H1 (cell line): ENCODE measurements at regions not wholly inside any gene's neighbourhood (a gene's known extent, or its start where the extent isn't known, plus 50 kb on each side); places are given as distances from the start of the nearest gene placed in this dataset.

Source experiments
- CTCF ChIA-PET: fragments of 300-600 bp; sonication (Branson Sonifier 250); formaldehyde crosslinking; loops from one replicate; lab custom pipeline; 2021; ENCODE audit not compliant: partially characterized antibody; lab: Charles Lee
- POLR2A ChIA-PET: fragments of 300-600 bp; sonication (Branson Sonifier 250); formaldehyde crosslinking; loops from one replicate; lab custom pipeline; 2021; ENCODE audit warnings: inconsistent platforms; ENCODE audit not compliant: partially characterized antibody; lab: Charles Lee
- DNase-seq, 2 experiments: peaks; one replicate each; pipeline versions ENCODE4 v3.0.0 to v3.0.0-alpha.2; 2010 to 2022; ENCODE audit warnings: low spot score in 2 of 2, low read depth in 1 of 2, mixed read lengths in 1 of 2
- FAIRE-seq: peaks from 2 replicates; lab custom pipeline; 2011; peaks lifted over from hg19 to GRCh38; lab: Jason Lieb, UNC
- H2AFZ ChIP-seq: 2 replicates; pipeline ENCODE4 v1.8.1; 2012; ENCODE audit warnings: low read length, inconsistent platforms
- H2AK5ac ChIP-seq: 2 replicates; pipeline ENCODE4 v1.6.1; 2013; ENCODE audit warnings: low read depth, low read length
- H2BK120ac ChIP-seq: replicated peaks from 2 replicates; pipeline ENCODE3; 2013; ENCODE audit warnings: low read depth, low read length, inconsistent platforms
- H2BK12ac ChIP-seq: 2 replicates; pipeline ENCODE4 v1.6.1; 2013; ENCODE audit warnings: low read depth, low read length
- H2BK15ac ChIP-seq: 2 replicates; pipeline ENCODE4 v1.6.1; 2013; ENCODE audit warnings: low read length
- H2BK20ac ChIP-seq: 2 replicates; pipeline ENCODE4 v1.6.1; 2013; ENCODE audit warnings: low read length
- H2BK5ac ChIP-seq: 2 replicates; pipeline ENCODE4 v1.6.1; 2013; ENCODE audit warnings: low read depth, low read length
- H3K14ac ChIP-seq: 2 replicates; pipeline ENCODE4 v1.6.1; 2013; ENCODE audit warnings: inconsistent platforms; ENCODE audit not compliant: insufficient read length
- H3K18ac ChIP-seq: 2 replicates; pipeline ENCODE4 v1.6.1; 2013; ENCODE audit warnings: low read length; ENCODE audit errors: extremely low read depth
- H3K23ac ChIP-seq: 2 replicates; pipeline ENCODE4 v1.6.1; 2013; ENCODE audit warnings: inconsistent platforms; ENCODE audit not compliant: insufficient read length
- H3K23me2 ChIP-seq: 2 replicates; pipeline ENCODE4 v1.6.1; 2013; ENCODE audit warnings: low read depth, low read length
- H3K27ac ChIP-seq: 2 replicates; pipeline ENCODE4 v1.6.1; 2011; ENCODE audit warnings: low read depth, low read length, inconsistent platforms
- H3K27me3 ChIP-seq, 4 experiments: replicated peaks in 1 of 4; 1 replicate in 1 of 4; 2 replicates in 3 of 4; pipeline versions ENCODE4 v1.6.1 to v1.8.1; 2011 to 2013; ENCODE audit warnings: low read length in 3 of 4, mild to moderate bottlenecking in 3 of 4, inconsistent platforms in 2 of 4, mixed read lengths in 2 of 4, moderate library complexity in 1 of 4; ENCODE audit not compliant: control insufficient read depth in 3 of 4, insufficient read depth in 3 of 4; ENCODE audit errors: extremely low read depth in 1 of 4
- H3K36me3 ChIP-seq, 4 experiments: 2 replicates each; pipeline versions ENCODE4 v1.6.1 to v1.8.1; 2011 to 2013; ENCODE audit warnings: mild to moderate bottlenecking in 4 of 4, low read length in 3 of 4, moderate library complexity in 2 of 4, control low read depth in 1 of 4, inconsistent platforms in 1 of 4; ENCODE audit not compliant: insufficient read depth in 4 of 4, control insufficient read depth in 2 of 4
- H3K4ac ChIP-seq: replicated peaks from 2 replicates; pipeline ENCODE3; 2013; ENCODE audit warnings: low read length, low read depth, mixed read lengths, inconsistent platforms; ENCODE audit not compliant: insufficient read length
- H3K4me1 ChIP-seq, 4 experiments: replicated peaks in 1 of 4; 1 replicate in 1 of 4; 2 replicates in 3 of 4; pipeline versions ENCODE4 v1.6.1 to v1.8.1; 2011 to 2013; ENCODE audit warnings: low read length in 3 of 4, inconsistent platforms in 2 of 4, mixed read lengths in 1 of 4; ENCODE audit not compliant: insufficient read depth in 4 of 4, control insufficient read depth in 3 of 4
- H3K4me2 ChIP-seq, 2 experiments: 2 replicates each; pipeline versions ENCODE4 v1.6.1 to v1.8.1; 2011 to 2013; ENCODE audit warnings: low read depth in 2 of 2, low read length in 2 of 2, control low read depth in 1 of 2, inconsistent platforms in 1 of 2, mild to moderate bottlenecking in 1 of 2; ENCODE audit not compliant: insufficient read depth in 1 of 2
- H3K4me3 ChIP-seq, 4 experiments: fragments of 200-600, 300-600 bp in 1 of 4; sonication (generic), shearing (Covaris generic), sonication (Bioruptor Twin) in 1 of 4; 2 replicates each; pipeline versions ENCODE4 v1.5.1 to v1.8.1; 2011 to 2016; ENCODE audit warnings: low read length in 4 of 4, low read depth in 3 of 4, control low read depth in 2 of 4, inconsistent platforms in 2 of 4, mild to moderate bottlenecking in 2 of 4, mixed read lengths in 1 of 4, moderate library complexity in 1 of 4; ENCODE audit not compliant: insufficient read depth in 2 of 4; ENCODE audit errors: extremely low read depth in 1 of 4
- H3K56ac ChIP-seq: replicated peaks from 2 replicates; pipeline ENCODE3; 2013; ENCODE audit warnings: low read depth, mild to moderate bottlenecking, mixed read lengths, low read length, inconsistent platforms; ENCODE audit not compliant: insufficient read length
- H3K79me1 ChIP-seq: 2 replicates; pipeline ENCODE4 v1.6.1; 2013; ENCODE audit warnings: low read depth, low read length, control low read depth
- H3K79me2 ChIP-seq, 2 experiments: 2 replicates each; pipeline versions ENCODE4 v1.6.1 to v1.8.1; 2012 to 2013; ENCODE audit warnings: low read length in 2 of 2, mild to moderate bottlenecking in 2 of 2, inconsistent platforms in 1 of 2; ENCODE audit not compliant: insufficient read depth in 2 of 2, control insufficient read depth in 1 of 2
- H3K9ac ChIP-seq, 4 experiments: replicated peaks in 1 of 4; 1 replicate in 1 of 4; 2 replicates in 3 of 4; pipeline versions ENCODE4 v1.6.1 to v1.8.1; 2011 to 2013; ENCODE audit warnings: low read depth in 3 of 4, low read length in 3 of 4, control low read depth in 2 of 4, mild to moderate bottlenecking in 2 of 4, moderate library complexity in 2 of 4, inconsistent platforms in 1 of 4; ENCODE audit errors: extremely low read depth in 1 of 4
- H3K9me3 ChIP-seq, 2 experiments: 2 replicates each; pipeline versions ENCODE4 v1.6.1 to v1.8.1; 2012 to 2013; ENCODE audit warnings: mild to moderate bottlenecking in 2 of 2, moderate library complexity in 2 of 2, control low read depth in 1 of 2, inconsistent platforms in 1 of 2, low read depth in 1 of 2, low read length in 1 of 2, mixed read lengths in 1 of 2; ENCODE audit not compliant: insufficient read depth in 2 of 2
- H4K20me1 ChIP-seq, 2 experiments: replicated peaks in 1 of 2; 2 replicates each; pipeline versions ENCODE3 to v1.8.1; 2011 to 2013; ENCODE audit warnings: inconsistent platforms in 2 of 2, low read length in 2 of 2, mild to moderate bottlenecking in 1 of 2; ENCODE audit not compliant: insufficient read depth in 2 of 2, control insufficient read depth in 1 of 2
- H4K5ac ChIP-seq: 2 replicates; pipeline ENCODE4 v1.6.1; 2013; ENCODE audit warnings: low read length, low read depth, mixed read lengths, inconsistent platforms; ENCODE audit not compliant: insufficient read length
- H4K8ac ChIP-seq: 2 replicates; pipeline ENCODE4 v1.8.0; 2013; ENCODE audit warnings: mild to moderate bottlenecking, moderate library complexity, low read length, inconsistent platforms; ENCODE audit not compliant: insufficient read depth; ENCODE audit errors: extremely low read depth
- H4K91ac ChIP-seq: replicated peaks from 2 replicates; pipeline ENCODE3; 2013; ENCODE audit warnings: low read length, mixed read lengths, inconsistent platforms; ENCODE audit not compliant: insufficient read length
- CBX5 ChIP-seq: fragments of 300-800, 300-1000 bp; sonication (generic); IDR thresholded peaks from 2 replicates; pipeline ENCODE4 v1.7.1; 2016; ENCODE audit warnings: antibody characterized with exemption, low read length, low read depth
- CTCF ChIP-seq, 3 experiments: IDR thresholded peaks; 1 replicate in 2 of 3; 2 replicates in 1 of 3; pipeline versions ENCODE4 v1.5.1 to v1.6.1; 2011; ENCODE audit warnings: low read length in 3 of 3, mild to moderate bottlenecking in 3 of 3, inconsistent platforms in 2 of 3, low read depth in 1 of 3, moderate library complexity in 1 of 3; ENCODE audit not compliant: insufficient read depth in 1 of 3; ENCODE audit errors: control extremely low read depth in 1 of 3
- GABPA ChIP-seq: IDR thresholded peaks from 2 replicates; pipeline ENCODE4 v1.6.1; 2011; ENCODE audit warnings: mild to moderate bottlenecking, low read length, moderate library complexity, borderline replicate concordance; ENCODE audit not compliant: insufficient read depth
- GTF2F1 ChIP-seq: IDR thresholded peaks from 2 replicates; pipeline ENCODE4 v1.6.1; 2012; ENCODE audit warnings: low read depth, low read length, improper control_type of control experiment, borderline replicate concordance
- POLR2A ChIP-seq, 2 experiments: IDR thresholded peaks; 1 replicate in 1 of 2; 2 replicates in 1 of 2; pipeline ENCODE4 v1.6.1; 2011; ENCODE audit warnings: low read depth in 2 of 2, low read length in 2 of 2, mild to moderate bottlenecking in 2 of 2; ENCODE audit errors: control extremely low read depth in 1 of 2
- WGBS, 2 experiments: shearing (Covaris generic) in 1 of 2; methylation state at CpG; one replicate each; pipeline versions ENCODE4 v1.1.6 to v1.1.7; 2013 to 2015; ENCODE audit warnings: low lambda C conversion rate in 2 of 2, mixed read lengths in 2 of 2, inconsistent platforms in 1 of 2, low coverage in 1 of 2, missing lambda C conversion rate in 1 of 2; ENCODE audit not compliant: insufficient replicate concordance in 2 of 2, insufficient coverage in 1 of 2, insufficient read length in 1 of 2; ENCODE audit errors: extremely low coverage in 1 of 2, missing lambda C conversion rate in 1 of 2; 5-methylcytosine and 5-hydroxymethylcytosine counted together

- no peak overlapping the region for H2AK5ac ChIP-seq
- H2BK15ac ChIP-seq: no peak overlapping the region
- H3K4me2 ChIP-seq: no peak overlapping the region
- H3K4me1 ChIP-seq: no peaks in the 10 kb centered on the region
- H3K56ac ChIP-seq: no peak overlapping the region
- ChIA-PET POLR2A (no interaction called here), CTCF (no interaction called here)
- no peak overlapping the region for H2BK120ac ChIP-seq
- H3K79me2 ChIP-seq: no peaks in the 10 kb centered on the region
- H3K9ac ChIP-seq: no peak overlapping the region
- DNase-seq (no peak), FAIRE-seq (no peak)
- no peaks in the 10 kb centered on the region for H4K20me1 ChIP-seq
- H3K4ac ChIP-seq: no peak overlapping the region
- H2BK12ac ChIP-seq: no peak overlapping the region
- H3K36me3 ChIP-seq: no peaks in the 10 kb centered on the region
- no peak overlapping the region for H3K23ac ChIP-seq
- H3K27ac ChIP-seq: no peak overlapping the region
- 0 out of 4 replicates have a peak, but pooled peaks cover under 1 to 4% of the 10 kb centered on the region in 2 experiments for H3K9me3 ChIP-seq
- no peak overlapping the region for H4K91ac ChIP-seq
- no peak overlapping the region for H2BK20ac ChIP-seq
- no peaks in the 10 kb centered on the region for H3K79me1 ChIP-seq
- WGBS, 2 experiments: 85% methylated on average over 2 of the region's 2 CpGs; no CpG with 5 or more reads in 1 of the 2 experiments
- no peak overlapping the region for H4K5ac ChIP-seq
- no peak overlapping the region for H2BK5ac ChIP-seq
- H3K23me2 ChIP-seq: no peaks in the 10 kb centered on the region
- H4K8ac ChIP-seq: no peak overlapping the region
- H3K27me3 ChIP-seq: no peaks in the 10 kb centered on the region
- H3K18ac ChIP-seq: no peak overlapping the region
- H3K4me3 ChIP-seq: no peak overlapping the region
- no peak overlapping the region for H3K14ac ChIP-seq
- H2AFZ ChIP-seq: no peak overlapping the region
- TF ChIP-seq GABPA (no peak), GTF2F1 (no peak), CTCF (IDR thresholded peaks at IDR 0.05; ENCODE audit: control extremely low read depth in 1 of 3, insufficient read depth in 1 of 3, low read depth in 1 of 3, low read length in 3 of 3) (no peak), POLR2A (IDR thresholded peaks at IDR 0.05; ENCODE audit: control extremely low read depth in 1 of 2, low read depth in 2 of 2, low read length in 2 of 2) (no peak), CBX5 (no peak)
Observed at GRCh38 chr2:52502476-52502860, 1265.1 kb upstream of the CHAC2 start.
